ENCODE measurements at regions not wholly inside any gene's neighbourhood (a gene's known extent, or its start where the extent isn't known, plus 50 kb on each side); places are given as distances from the start of the nearest gene placed in this dataset.
A peak's percentile ranks its signal among the peaks of the same experiment; 100 is the strongest.

DNA sequence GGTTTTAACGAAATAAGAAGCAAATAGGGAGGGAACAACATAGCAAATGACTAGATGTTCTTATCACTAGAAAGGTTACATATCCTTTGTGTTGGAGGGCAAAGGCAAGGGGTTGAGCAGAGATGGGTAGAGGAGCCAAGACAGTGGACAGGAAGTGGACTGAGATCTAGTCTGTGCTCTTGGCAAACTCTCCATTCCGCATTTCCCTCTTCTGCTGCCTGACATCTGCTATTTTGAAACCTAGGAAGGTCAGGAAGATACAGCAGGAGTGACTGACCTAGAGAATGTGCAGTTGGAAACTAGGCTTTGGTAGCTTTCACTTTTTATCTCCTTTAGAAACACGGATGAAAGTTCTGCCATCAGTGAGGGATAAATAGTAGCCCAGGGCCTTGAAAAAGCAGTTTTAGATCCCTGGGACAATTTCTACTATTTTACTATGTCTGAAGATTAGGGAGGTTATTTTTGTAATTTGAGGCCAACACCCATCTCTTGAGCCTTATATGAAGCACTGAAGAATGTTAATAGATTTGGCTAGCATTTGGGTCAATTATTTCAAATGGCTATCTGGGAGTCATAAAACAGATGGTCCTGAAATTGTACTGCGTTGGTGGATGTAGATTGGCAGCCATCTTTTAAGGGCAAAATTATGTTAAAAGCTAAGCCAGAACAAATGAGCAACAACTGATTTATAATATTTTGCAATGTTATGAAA, 410.3 kb downstream of the PCNX1 start:
- peak in 2 of 8 experiments; percentile 2 to 6 for ATAC-seq (replicated peaks in 6 of 8)
- WGBS, 10 experiments = 0 to 100% (median 54%) methylated on average over 1 to 4 of the region's 4 CpGs; no CpG with 5 or more reads in 2 of the 10 experiments

DNA sequence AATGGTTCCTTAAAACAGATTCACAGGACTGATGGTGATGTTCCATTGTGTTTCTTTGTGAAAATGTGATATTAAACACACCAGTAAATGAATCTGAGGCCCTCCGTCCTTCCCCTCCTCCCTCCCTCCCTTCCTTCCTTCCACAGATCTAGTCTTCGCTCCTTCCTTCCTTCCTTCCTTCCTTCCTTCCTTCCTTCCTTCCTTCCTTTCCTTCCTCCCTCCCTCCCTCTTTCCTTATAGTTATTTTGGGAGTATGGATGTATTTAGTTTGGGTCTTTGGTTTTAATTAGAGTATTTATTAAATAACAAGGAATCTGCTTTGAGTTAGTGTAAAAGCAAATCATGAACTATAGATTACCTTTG, 410.8 kb downstream of the PCNX1 start:
- Histone ChIP-seq H3K4me1 (replicated peaks in 1 of 2) (no peaks in the 10 kb centered on the region), H3K4me3 (no peak overlapping the region), H3K27ac (no peak overlapping the region)
- in situ Hi-C loops (cut with MboI; ENCODE audit: low pct_unique_long_range_greater_than_20kb in 2 of 9, low sequenced_read_pairs in 9 of 9, unreplicated experiment in 9 of 9) = loop anchor here in 2 of 9 experiments (25.0 kb wide), 2 partner anchors 156 to 181 kb away; no protein-coding TSS in a partner anchor
- 80% methylated on average over 1 of the region's 2 CpGs; no CpG with 5 or more reads in 9 of the 10 experiments for WGBS, 10 experiments
- ATAC-seq (replicated peaks in 6 of 8) = no peak

More for the DNA sequence above, 410.3 kb downstream of the PCNX1 start:
- H3K27ac ChIP-seq = no peak overlapping the region
- H3K4me3 ChIP-seq = no peak overlapping the region
- no peaks in the 10 kb centered on the region for H3K4me1 ChIP-seq (replicated peaks in 1 of 2)
- in situ Hi-C loops (cut with MboI; ENCODE audit: low pct_unique_long_range_greater_than_20kb in 2 of 9, low sequenced_read_pairs in 9 of 9, unreplicated experiment in 9 of 9) = loop anchor here in 2 of 9 experiments (25.0 kb wide), 2 partner anchors 155 to 180 kb away; no protein-coding TSS in a partner anchor

DNA sequence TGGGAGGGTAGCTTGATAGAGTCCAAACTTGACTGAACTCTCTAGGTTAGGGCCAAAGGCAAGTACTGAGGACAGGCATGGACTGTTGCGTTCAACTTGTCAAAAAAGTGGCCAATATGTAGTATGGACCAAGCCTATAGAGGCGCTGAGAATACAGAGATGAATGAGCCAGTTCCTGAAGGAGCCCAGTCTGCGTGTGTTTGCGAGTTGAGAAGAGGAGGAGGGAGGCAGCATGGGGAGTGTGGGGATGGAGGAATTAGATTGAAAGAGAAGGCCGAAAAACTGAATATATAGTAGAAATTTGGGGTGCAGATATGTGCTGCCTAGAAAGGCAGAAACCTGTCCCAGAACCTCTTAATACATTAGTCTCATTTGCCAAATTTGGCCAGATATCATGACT, 412.4 kb downstream of the PCNX1 start:
- H3K27ac ChIP-seq = no peak overlapping the region
- H3K4me1 ChIP-seq (replicated peaks in 1 of 2) = no peaks in the 10 kb centered on the region
- in situ Hi-C loops (cut with MboI; ENCODE audit: low pct_unique_long_range_greater_than_20kb in 2 of 9, low sequenced_read_pairs in 9 of 9, unreplicated experiment in 9 of 9) = loop anchor here in 2 of 9 experiments (25.0 kb wide), 2 partner anchors 157 to 182 kb away; no protein-coding TSS in a partner anchor
- ATAC-seq (replicated peaks in 6 of 8) = peak in 5 of 8 experiments; percentile 2 to 13 (median 6)
- 0 to 48% (median 20%) methylated on average over 2 to 5 of the region's 5 CpGs; no CpG with 5 or more reads in 3 of the 10 experiments for WGBS, 10 experiments
- peak overlapping the region; percentile 66 to 100 (median 86) for H3K4me3 ChIP-seq

- WGBS, 10 experiments = 0 to 2% (median 0%) methylated on average over 3 to 9 of the region's 52 CpGs; no CpG with 5 or more reads in 7 of the 10 experiments
- in situ Hi-C loops (cut with MboI; ENCODE audit: low pct_unique_long_range_greater_than_20kb in 2 of 9, low sequenced_read_pairs in 9 of 9, unreplicated experiment in 9 of 9) = loop anchor here in 2 of 9 experiments (25.0 kb wide), 2 partner anchors 158 to 183 kb away; no protein-coding TSS in a partner anchor
- H3K4me1 ChIP-seq (replicated peaks in 1 of 2) = no peaks in the 10 kb centered on the region
- peak within 1 kb of the TSS; percentile 1 to 38 for H3K27ac ChIP-seq
- H3K4me3 ChIP-seq = peak within 1 kb of the TSS; percentile 66 to 100 (median 86)
- ATAC-seq (replicated peaks in 6 of 8) = peak; percentile 81 to 97 (median 92)
Measured at GRCh38 chr14:71320107-71320733, 413.0 kb downstream of the PCNX1 start, which contains the start of gene SIPA1L1. SIPA1L1 (plus strand) TSS chr14:71320476.

DNA sequence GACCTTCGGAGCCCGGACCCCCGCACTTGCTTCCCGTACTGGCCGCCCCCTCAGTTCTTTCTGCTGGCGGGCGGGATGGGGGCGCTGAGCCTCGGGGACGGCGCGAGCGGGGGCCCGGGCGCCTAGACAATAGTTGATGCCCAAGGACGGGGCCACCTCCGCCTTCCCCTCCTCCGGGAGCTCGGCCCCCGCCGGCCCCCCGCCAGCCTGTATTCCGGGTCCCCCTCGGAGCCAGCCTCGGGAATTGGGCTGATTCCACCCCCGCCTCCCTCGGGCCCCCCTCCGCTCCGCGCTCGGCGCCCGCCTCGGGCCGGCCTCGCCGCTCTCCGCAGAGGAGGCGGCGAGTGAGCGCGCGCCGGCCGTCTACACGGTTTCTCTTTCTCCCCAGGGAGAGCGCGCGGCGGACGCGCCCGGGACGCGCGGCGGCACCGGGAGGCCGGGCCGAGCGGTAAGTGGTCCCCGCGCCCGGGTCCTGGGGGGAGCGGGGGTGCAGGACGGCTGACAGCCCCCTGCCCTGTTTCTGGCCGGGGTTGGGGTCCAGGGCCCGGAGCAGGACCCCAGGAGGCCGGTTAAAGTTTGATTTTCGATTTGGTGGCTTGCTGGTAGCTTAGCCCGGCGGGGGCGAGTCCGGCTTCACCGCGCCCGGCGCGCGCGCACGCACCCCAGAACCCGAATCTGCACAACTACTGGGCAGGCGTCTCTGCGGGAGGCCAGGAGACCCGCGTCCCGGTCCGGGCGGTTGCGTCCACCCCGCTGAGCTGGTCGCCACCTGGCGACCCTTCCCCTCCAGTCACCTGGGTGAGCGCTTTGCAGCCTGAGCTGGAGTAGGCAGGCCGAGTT, 413.7 kb downstream of the PCNX1 start:
- in situ Hi-C loops (cut with MboI; ENCODE audit: low pct_unique_long_range_greater_than_20kb in 2 of 9, low sequenced_read_pairs in 9 of 9, unreplicated experiment in 9 of 9) = loop anchor here in 2 of 9 experiments (25.0 kb wide), 2 partner anchors 159 to 184 kb away; no protein-coding TSS in a partner anchor
- WGBS, 10 experiments = 1% methylated on average over 17 of the region's 96 CpGs; no CpG with 5 or more reads in 9 of the 10 experiments
- peak; percentile 49 to 57 (median 52) for ATAC-seq (replicated peaks in 6 of 8)
- peak overlapping the region; percentile 66 to 100 (median 86) for H3K4me3 ChIP-seq
- H3K4me1 ChIP-seq (replicated peaks in 1 of 2) = no peaks in the 10 kb centered on the region
- H3K27ac ChIP-seq = peak overlapping the region; percentile 1 to 38

GRCh38 chr14:71321574-71322315, 414.5 kb downstream of the PCNX1 start:
- WGBS, 10 experiments = 0 to 7% (median 2%) methylated on average over 1 to 15 of the region's 25 CpGs; no CpG with 5 or more reads in 1 of the 10 experiments
- peak overlapping the region; percentile 66 to 100 (median 86) for H3K4me3 ChIP-seq
- no peaks in the 10 kb centered on the region for H3K4me1 ChIP-seq (replicated peaks in 1 of 2)
- in situ Hi-C loops (cut with MboI; ENCODE audit: low pct_unique_long_range_greater_than_20kb in 2 of 9, low sequenced_read_pairs in 9 of 9, unreplicated experiment in 9 of 9) = loop anchor here in 2 of 9 experiments (25.0 kb wide), 2 partner anchors 159 to 184 kb away; no protein-coding TSS in a partner anchor
- ATAC-seq (replicated peaks in 6 of 8) = no peak
- H3K27ac ChIP-seq = no peak overlapping the region

DNA sequence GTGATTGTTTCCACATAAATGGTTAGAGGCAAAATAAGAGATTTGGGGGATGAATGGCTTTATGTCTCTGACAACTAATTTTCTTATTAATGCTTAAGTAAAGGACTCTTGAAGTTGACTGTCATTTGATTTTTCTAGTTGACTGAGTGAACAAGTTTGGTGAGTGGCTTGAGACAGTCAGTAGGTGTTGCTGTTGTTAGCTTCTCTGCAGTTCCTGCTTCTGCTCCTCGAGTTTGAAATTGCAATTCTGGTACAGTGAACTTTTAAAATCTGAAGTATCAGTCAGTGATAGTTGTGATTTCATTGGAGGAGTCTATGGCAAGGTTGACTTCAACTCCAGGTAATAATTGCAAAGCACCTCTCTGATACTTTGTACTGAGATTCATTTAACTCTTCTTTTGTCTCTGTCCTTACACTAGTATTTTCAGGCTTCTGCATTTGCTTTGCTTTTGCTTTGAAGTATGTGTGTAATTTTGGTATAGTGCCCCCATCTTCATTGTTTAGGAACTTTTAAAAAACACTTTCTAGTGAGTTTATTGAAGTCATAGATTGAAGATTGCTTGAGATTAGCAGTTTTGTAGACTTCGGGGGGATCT, 415.5 kb downstream of the PCNX1 start:
- H3K27ac ChIP-seq = no peak overlapping the region
- H3K4me3 ChIP-seq = peak overlapping the region in 1 of 5 donors; percentile 87
- ATAC-seq (replicated peaks in 6 of 8) = no peak
- H3K4me1 ChIP-seq (replicated peaks in 1 of 2) = no peaks in the 10 kb centered on the region
- in situ Hi-C loops (cut with MboI; ENCODE audit: low pct_unique_long_range_greater_than_20kb in 2 of 9, low sequenced_read_pairs in 9 of 9, unreplicated experiment in 9 of 9) = loop anchor here in 2 of 9 experiments (25.0 kb wide), 2 partner anchors 160 to 185 kb away; no protein-coding TSS in a partner anchor
- 0 to 100% (median 18%) methylated on average over 1 to 2 of the region's 2 CpGs; no CpG with 5 or more reads in 2 of the 10 experiments for whole genome bisulfite sequencing, 10 experiments

GRCh38 chr14:71324767-71325272, 417.6 kb downstream of the PCNX1 start:
- Histone ChIP-seq H3K4me3 (no peak overlapping the region), H3K27ac (no peak overlapping the region), H3K4me1 (replicated peaks in 1 of 2) (no peaks in the 10 kb centered on the region)
- in situ Hi-C loops (cut with MboI; ENCODE audit: low pct_unique_long_range_greater_than_20kb in 2 of 9, low sequenced_read_pairs in 9 of 9, unreplicated experiment in 9 of 9) = loop anchor here in 2 of 9 experiments (25.0 kb wide), 3 partner anchors 163 to 412 kb away; no protein-coding TSS in a partner anchor
- no peak for ATAC-seq (replicated peaks in 6 of 8)
- WGBS, 10 experiments = 56 to 96% (median 72%) methylated on average over 1 to 6 of the region's 6 CpGs; no CpG with 5 or more reads in 1 of the 10 experiments

DNA sequence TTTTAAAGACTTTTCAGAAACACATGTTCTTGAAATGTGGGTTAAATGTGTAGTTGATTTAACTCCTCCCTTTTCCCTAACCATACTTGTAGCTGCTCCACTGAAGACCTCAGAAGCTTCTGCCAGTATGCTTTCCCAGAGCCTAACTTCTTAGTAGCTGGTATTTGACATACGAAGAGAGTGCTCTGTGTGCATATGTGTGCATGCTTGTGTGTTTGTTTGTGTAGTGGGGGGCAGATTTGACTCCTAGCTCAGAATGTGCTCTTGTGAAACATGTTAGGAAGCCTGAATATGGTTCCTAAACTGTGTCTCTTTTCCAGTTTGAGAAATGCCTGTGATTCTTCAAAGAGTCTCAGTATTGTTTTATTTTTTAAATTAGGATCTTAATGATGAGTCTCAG, 420.4 kb downstream of the PCNX1 start:
- in situ Hi-C loops (cut with MboI; ENCODE audit: low pct_unique_long_range_greater_than_20kb in 2 of 9, low sequenced_read_pairs in 9 of 9, unreplicated experiment in 9 of 9) = loop anchor here in 1 of 9 experiments (25.0 kb wide), 1 partner anchor 410 kb away; no protein-coding TSS in a partner anchor
- Histone ChIP-seq H3K27ac (no peak overlapping the region), H3K4me3 (no peak overlapping the region), H3K4me1 (replicated peaks in 1 of 2) (no peaks in the 10 kb centered on the region)
- peak in 1 of 8 experiments; percentile 14 for ATAC-seq (replicated peaks in 6 of 8)
- WGBS, 10 experiments = 60 to 100% (median 83%) methylated on average over 1 of the region's 1 CpG; no CpG with 5 or more reads in 2 of the 10 experiments

DNA sequence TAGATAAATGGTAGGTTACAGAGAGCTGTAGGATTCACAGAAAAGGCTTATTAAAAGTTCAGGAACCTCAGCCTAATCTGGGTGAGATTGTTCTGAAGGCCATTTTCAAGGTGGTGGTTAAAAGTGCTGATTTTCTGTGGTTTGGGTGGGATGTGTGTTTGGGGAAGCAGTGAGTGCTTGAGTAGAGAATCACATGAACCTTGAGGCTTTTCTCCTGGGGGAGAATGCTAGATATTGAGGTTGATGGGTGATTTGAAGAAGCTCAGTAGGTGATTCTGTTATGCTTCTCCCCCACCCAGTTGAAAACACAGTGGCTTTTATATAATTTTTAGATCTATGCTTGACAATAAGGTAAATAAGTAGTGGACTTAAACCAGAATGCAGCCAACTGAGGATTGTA, 420.9 kb downstream of the PCNX1 start:
- in situ Hi-C loops (cut with MboI; ENCODE audit: low pct_unique_long_range_greater_than_20kb in 2 of 9, low sequenced_read_pairs in 9 of 9, unreplicated experiment in 9 of 9) = loop anchor here in 1 of 9 experiments (25.0 kb wide), 1 partner anchor 409 kb away; no protein-coding TSS in a partner anchor
- no peak for ATAC-seq (replicated peaks in 6 of 8)
- no peaks in the 10 kb centered on the region for H3K4me1 ChIP-seq (replicated peaks in 1 of 2)
- H3K27ac ChIP-seq = no peak overlapping the region
- no peak overlapping the region for H3K4me3 ChIP-seq

DNA sequence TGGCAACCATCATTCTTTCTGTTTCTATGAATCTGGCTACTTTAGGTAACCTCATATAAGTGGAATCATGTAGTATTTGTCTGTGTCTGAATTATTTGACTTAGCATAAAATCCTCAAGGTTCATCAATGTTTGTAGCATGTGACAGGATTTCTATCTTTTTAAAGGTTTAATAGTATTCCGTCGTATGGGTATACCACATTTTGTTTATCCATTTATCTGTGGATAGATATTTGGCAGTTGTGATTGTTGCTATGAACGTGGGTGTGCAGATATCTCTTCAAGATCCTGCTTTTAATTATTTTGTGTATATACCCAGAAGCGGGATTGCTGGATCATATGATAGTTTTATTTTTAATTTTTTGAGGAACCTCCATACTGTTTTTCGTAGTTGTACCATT, 421.7 kb downstream of the PCNX1 start:
- H3K27ac ChIP-seq = no peak overlapping the region
- in situ Hi-C loops (cut with MboI; ENCODE audit: low pct_unique_long_range_greater_than_20kb in 2 of 9, low sequenced_read_pairs in 9 of 9, unreplicated experiment in 9 of 9) = loop anchor here in 1 of 9 experiments (25.0 kb wide), 1 partner anchor 408 kb away; no protein-coding TSS in a partner anchor
- no peak overlapping the region for H3K4me3 ChIP-seq
- WGBS, 10 experiments = 93 to 100% (median 97%) methylated on average over 1 to 5 of the region's 5 CpGs
- H3K4me1 ChIP-seq (replicated peaks in 1 of 2) = no peaks in the 10 kb centered on the region
- no peak for ATAC-seq (replicated peaks in 6 of 8)

Data from motor neuron (in vitro differentiated cells).